Kasumi-1 (cell line): ENCODE measurements at regions not wholly inside any gene's neighbourhood (a gene's known extent, or its start where the extent isn't known, plus 50 kb on each side); places are given as distances from the start of the nearest gene placed in this dataset.

Experiments used
- DNase-seq, 2 experiments: peaks; one replicate each; lab custom pipeline; 2025; lab: John Stamatoyannopoulos, UW

GRCh38 chr13:110773480-110773879 is 60.0 kb downstream of the ING1 start:
- no peak for DNase-seq

GRCh38 chr13:110774051-110774450 is 60.6 kb downstream of the ING1 start:
- no peak for DNase-seq

DNA sequence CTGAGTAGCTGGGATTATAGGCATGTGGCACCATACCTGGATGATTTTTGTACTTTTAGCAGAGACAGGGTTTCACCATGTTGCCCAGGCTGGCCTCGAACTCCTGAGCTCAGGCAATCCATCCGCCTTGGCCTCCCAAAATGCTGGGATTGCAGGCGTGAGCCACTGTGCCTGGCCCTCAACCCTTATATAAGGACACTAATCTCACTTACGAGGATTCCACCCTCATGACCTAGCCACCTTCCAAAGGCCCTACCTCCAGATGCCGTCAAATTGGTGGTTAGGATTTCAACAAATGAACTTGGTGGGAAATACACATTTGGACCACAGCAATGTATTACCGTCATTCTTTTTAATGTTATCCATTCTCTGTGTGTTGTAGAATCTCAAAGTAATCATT is 61.0 kb downstream of the ING1 start:
- no peak for DNase-seq

DNA sequence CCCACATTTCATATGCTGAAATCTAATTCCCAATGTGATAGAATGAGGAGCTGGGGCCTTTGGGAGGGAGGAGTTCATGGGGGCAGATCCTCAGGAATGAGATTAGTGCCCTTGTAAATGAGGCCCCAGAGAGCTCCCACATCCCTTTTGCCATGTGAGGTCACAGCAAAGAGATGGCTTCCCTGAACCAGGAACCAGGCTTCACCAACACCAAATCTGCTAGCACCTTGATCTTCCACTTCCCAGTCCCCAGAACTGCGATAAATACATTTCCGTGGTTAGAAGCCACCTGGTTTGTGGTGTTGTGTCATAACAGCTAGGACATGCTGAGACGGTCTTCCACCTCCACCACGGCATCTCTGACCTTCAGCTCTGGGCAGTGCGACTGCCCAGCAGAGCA is 62.1 kb downstream of the ING1 start:
- DNase-seq = no peak

GRCh38 chr13:110777251-110777820 is 63.8 kb downstream of the ING1 start:
- DNase-seq = no peak

DNA sequence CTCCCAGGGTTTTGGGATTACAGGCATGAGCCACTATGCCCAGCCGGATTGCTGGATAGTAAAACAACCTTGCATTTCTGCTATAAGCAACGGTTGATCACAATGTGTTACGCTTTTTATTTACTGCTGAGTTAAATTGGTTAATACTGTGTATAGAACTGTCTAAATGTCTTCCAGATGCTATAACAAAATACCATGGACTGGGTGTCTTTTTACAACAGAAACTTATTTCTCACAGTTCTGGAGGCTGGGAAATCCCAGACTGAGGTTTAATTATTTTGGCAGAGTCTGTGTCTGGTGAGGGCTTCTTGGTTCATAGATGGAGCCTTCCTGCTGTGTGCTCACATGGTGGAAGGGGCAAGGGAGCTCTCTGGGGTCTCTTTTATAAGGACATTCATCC is 65.5 kb downstream of the ING1 start:
- DNase-seq = no peak

DNA sequence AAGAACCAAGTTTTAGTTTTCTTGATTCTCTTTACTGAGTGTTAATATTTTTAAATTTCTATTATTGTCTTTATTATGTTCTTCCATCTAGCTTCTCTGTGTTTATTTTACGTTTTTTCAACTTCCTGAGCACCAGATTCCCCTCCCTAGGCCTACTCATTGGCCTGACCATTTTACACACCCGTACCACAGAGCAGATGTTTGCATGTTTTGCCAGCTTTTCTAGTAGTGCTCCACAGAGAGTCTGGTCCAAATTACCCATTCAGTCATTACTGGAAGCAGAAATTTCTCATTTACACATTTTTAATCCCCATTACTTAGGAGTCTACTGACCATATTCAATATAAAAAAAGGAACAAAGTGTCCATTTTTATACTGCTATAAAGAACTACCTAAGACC is 66.9 kb downstream of the ING1 start:
- no peak for DNase-seq

DNA sequence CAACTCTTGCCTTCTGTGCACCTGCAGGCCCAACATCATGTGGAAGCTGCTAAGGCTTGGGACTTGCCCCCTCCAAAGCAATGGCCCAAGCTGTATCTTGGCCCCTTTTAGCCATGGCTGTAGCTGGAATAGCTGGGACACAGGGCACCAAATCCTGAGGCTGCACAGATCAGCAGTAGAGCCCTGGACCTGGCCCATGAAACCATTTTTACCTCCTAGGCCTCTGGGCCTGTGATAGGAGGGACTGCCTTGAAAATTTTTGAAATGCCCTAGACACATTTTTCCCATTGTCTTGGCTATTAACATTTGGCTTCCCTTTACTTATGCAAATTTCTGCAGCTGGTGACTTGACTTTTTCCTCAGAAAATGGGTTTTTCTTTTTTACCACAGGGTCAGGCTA is 68.7 kb downstream of the ING1 start:
- no peak for DNase-seq

DNA sequence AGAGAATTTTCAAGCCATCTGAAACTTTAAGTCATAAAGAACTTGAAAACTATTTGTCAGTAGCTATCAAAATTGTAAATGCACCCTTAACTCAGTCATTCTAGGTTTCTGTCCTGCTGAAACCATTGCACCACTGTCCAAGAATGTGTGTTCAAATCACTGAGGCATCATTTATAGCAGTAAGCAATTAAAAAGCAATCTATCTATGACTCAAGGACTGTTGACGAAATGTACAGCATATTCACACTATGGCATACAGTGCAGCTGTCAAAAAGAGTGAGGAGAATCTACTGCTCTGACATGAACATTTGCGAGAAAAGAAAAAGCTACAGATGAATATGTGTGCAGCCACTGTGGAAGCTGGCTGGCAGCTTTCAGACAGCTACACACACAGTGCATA is 71.2 kb downstream of the ING1 start:
- no peak for DNase-seq

GRCh38 chr13:110788778-110789177 is 75.3 kb downstream of the ING1 start:
- no peak for DNase-seq

GRCh38 chr13:110789871-110790270 is 76.4 kb downstream of the ING1 start:
- DNase-seq = no peak

- DNase-seq = peak in 1 of 2 experiments; percentile 8
Measured at GRCh38 chr13:110790371-110790770, 76.9 kb downstream of the ING1 start.

DNA sequence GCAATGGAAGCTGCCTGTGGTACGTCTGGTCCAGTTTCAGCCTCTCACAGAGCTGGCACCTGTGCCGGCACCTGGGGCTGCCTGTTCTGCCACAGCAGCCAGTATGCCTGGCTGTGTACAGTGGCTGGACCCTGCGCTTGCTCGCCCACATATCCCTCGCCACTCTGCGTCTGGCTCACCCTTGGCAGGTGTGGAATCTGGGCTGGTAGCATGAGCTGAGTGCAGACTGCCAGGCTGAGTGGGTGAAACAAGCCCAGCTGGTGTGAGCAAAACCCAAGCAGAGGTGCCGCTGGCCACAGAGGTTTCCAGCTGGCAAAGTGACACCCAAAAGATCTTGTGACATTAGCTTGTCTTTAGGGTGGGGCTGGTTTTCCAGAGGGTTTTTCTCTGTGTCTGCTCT is 80.7 kb downstream of the ING1 start:
- DNase-seq = no peak

DNA sequence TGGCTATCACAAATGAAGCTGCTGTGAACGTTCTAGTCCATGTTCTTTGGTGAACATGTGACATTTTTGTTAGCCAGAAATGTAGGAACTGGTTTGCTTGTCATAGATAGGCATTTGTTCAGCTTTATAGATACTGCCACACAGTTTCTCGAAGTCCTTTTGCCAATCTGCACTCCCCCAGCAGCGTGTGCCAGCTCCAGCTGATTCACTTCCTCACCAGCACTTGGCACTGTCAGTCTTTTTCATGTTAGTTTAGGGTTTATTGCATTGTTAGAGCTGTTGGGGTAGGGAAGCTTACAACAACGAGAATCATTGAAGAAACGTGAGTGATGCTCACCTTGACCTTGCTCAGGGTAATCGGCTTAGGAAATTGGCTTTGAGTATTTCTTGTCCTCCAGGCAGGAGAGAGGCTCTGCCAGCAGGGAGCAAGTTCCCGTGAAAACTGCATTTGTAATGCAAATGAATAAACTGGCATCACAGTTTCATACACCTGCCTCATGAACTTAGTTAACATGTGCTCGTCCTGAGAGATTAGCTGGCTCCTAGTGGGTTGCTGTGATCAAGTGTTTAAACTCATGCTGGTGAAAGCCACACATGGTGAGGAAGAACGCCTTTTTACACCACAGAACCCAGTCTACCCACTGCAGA is 83.9 kb downstream of the ING1 start:
- DNase-seq = no peak

GRCh38 chr13:110798081-110798994 is 84.8 kb downstream of the ING1 start:
- no peak for DNase-seq

- peak; percentile 48 to 61 for DNase-seq
Measured at GRCh38 chr13:110799246-110800236, 86.0 kb downstream of the ING1 start.

DNA sequence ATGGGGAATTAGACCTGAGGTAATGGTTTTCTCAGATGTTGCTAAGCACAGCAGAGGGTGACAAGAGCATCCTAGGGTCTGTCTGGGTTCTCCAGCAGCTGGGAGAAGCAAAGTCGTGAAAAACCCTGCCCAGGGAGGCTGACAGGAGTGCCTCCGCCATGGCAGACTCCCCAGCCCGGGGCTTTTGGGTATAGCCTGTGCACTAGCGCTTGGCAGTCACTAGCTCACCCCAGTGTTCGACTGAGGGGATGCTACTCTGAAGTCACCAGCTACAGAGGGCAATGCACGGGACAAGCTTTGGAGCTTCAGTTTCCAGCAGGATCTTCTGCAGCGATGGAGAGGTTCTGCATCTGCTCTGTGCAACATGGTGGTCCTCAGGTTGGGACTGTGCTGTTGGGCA is 87.5 kb downstream of the ING1 start:
- DNase-seq = no peak

- no peak for DNase-seq
Measured at GRCh38 chr13:110802260-110802659, 88.8 kb downstream of the ING1 start.

DNA sequence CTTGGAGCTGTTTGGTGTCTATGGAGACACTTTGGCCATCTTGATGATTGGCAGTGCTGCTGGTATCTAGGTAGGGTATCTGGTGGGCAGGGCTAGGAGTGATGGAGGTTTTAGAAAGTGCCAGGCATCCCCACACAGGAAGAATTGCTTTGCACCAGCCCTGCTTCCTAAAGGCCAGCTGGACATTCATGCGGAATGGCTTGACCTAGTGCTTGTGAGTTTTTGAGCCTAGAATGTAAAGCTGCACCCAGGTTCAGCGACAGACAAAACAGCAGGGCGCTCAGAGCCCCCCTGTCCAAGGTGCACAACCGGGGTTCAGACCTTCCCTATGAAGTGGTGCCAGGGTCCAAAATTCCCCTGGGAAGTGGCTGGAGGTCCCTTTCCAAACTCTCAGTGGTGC is 93.1 kb downstream of the ING1 start:
- no peak for DNase-seq

GRCh38 chr13:110807546-110807945 is 94.0 kb downstream of the ING1 start:
- no peak for DNase-seq

- no peak for DNase-seq
Measured at GRCh38 chr13:110808138-110808537, 94.6 kb downstream of the ING1 start.
